ENCODE measurements at regions not wholly inside any gene's neighbourhood (a gene's known extent, or its start where the extent isn't known, plus 50 kb on each side); places are given as distances from the start of the nearest gene placed in this dataset.

DNA sequence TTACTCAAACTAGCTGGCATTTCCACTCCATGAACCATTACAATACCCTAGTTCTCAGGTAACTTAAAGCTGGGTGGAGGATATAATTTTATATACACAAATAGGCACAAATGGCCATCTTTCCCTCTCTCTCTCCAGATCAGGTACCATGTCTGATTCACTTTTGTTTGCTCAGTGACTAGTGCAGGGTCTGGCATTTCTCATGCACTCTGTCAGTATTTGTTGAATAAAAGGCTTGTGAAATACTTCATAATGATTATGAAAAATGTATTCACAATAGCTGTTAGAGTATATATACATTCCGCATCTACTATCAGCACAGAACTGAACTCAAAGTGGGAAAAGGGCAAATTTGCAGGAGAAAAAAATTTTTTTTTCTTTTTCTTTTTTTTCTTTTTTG is 510.2 kb upstream of the USP24 start:
- Histone ChIP-seq H3K36me3 (replicated peaks in 1 of 2; ENCODE audit: control insufficient read depth in 1 of 2, insufficient read depth in 2 of 2, low read length in 2 of 2) (no peaks in the 10 kb centered on the region), H3K79me2 (ENCODE audit: insufficient read depth, low read length) (no peaks in the 10 kb centered on the region), H4K20me1 (ENCODE audit: insufficient read depth, low read length) (no peaks in the 10 kb centered on the region), H3K9ac (ENCODE audit: insufficient read depth, low read depth, low read length) (no peak overlapping the region), H3K27ac (ENCODE audit: extremely low read length, insufficient read depth, low read length) (no peak overlapping the region), H3K4me1 (ENCODE audit: insufficient read depth, low read length) (no peaks in the 10 kb centered on the region), H3K4me2 (ENCODE audit: low read depth, low read length) (no peak overlapping the region), H3K27me3 (ENCODE audit: control insufficient read depth in 1 of 2, insufficient read depth in 2 of 2, low read length in 2 of 2) (no peaks in the 10 kb centered on the region), H3K4me3 (replicated peaks in 1 of 3; ENCODE audit: insufficient read depth in 1 of 3, low read depth in 2 of 3, low read length in 3 of 3) (no peak overlapping the region), H2AFZ (ENCODE audit: low read length) (no peak overlapping the region), H3K9me3 (ENCODE audit: low read length) (no peaks in the 10 kb centered on the region)
- CTCF ChIA-PET (ENCODE audit: low intra/inter-chr PET ratio, low total read pairs): no interaction called here
- ATAC-seq: no peak
- POLR2A ChIA-PET: no interaction called here
- FAIRE-seq: no peak
- in situ Hi-C loops (cut with HindIII; ENCODE audit: extremely low pct_ligation_motif_present, low pct_unique_long_range_greater_than_20kb): no loop called here
- TF ChIP-seq NFKB2 (CRISPR knock-in tag; IDR thresholded peaks at IDR 0.05; ENCODE audit: borderline replicate concordance) (no peak), PRDM15 (CRISPR knock-in tag; IDR thresholded peaks at IDR 0.05) (no peak), HDAC2 (CRISPR knock-in tag; IDR thresholded peaks at IDR 0.05) (no peak), ZNF766 (CRISPR knock-in tag; IDR thresholded peaks at IDR 0.05; ENCODE audit: borderline replicate concordance) (no peak), ZFP90 (CRISPR knock-in tag; IDR thresholded peaks at IDR 0.05; ENCODE audit: borderline replicate concordance) (no peak), NR2C2 (CRISPR knock-in tag; IDR thresholded peaks at IDR 0.05; ENCODE audit: borderline replicate concordance) (no peak), NRL (CRISPR knock-in tag; IDR thresholded peaks at IDR 0.05; ENCODE audit: borderline replicate concordance) (no peak), U2AF1 (optimal IDR thresholded peaks at IDR 0.05; ENCODE audit: low read depth, low read length) (no peak), HOXD1 (CRISPR knock-in tag; IDR thresholded peaks at IDR 0.05) (no peak), PLRG1 (conservative IDR thresholded peaks at IDR 0.05) (no peak), ZNF432 (CRISPR knock-in tag; IDR thresholded peaks at IDR 0.05; ENCODE audit: borderline replicate concordance) (no peak), ZNF382 (CRISPR knock-in tag; IDR thresholded peaks at IDR 0.05; ENCODE audit: borderline replicate concordance) (no peak), CSRNP2 (CRISPR knock-in tag; conservative IDR thresholded peaks at IDR 0.05; ENCODE audit: low read depth) (no peak), FOXK1 (CRISPR knock-in tag; IDR thresholded peaks at IDR 0.05; ENCODE audit: borderline replicate concordance, low read depth) (no peak), TMF1 (CRISPR knock-in tag; IDR thresholded peaks at IDR 0.05; ENCODE audit: low read depth) (no peak), ZFP1 (CRISPR knock-in tag; IDR thresholded peaks at IDR 0.05) (no peak)
- TF ChIP-seq, protein P1, sequence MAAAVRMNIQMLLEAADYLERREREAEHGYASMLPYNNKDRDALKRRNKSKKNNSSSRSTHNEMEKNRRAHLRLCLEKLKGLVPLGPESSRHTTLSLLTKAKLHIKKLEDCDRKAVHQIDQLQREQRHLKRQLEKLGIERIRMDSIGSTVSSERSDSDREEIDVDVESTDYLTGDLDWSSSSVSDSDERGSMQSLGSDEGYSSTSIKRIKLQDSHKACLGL (CRISPR knock-in tag; IDR thresholded peaks at IDR 0.05): no peak
- WGBS (ENCODE audit: low lambda C conversion rate): 56% methylated on average over 1 of the region's 1 CpG
- BruUV-seq (replicated peaks): no TSS peak
- intact Hi-C loops (cut with micrococcal nuclease; ENCODE audit: unreplicated experiment): no loop called here
- no peak for DNase-seq (ENCODE audit: low spot score)
